ENCODE measurements at regions not wholly inside any gene's neighbourhood (a gene's known extent, or its start where the extent isn't known, plus 50 kb on each side); places are given as distances from the start of the nearest gene placed in this dataset.

DNA sequence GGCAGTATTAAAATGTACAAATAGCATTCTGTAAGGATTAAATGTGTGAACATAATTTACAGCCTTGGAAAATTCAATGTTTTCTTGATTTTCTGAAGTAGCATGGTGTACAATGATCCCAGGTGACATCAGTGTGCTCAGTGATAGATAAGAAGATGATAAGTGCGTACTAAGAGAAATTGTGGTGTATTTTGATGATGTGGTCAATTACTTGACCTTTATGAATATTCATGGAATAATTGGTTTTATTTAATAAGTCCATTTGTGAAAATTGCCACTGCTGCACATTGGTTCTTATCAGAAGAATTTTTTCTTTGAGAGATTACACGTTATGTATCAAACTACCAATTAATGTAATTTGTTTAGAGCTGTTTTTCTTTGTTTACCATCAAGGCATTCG, 128.8 kb downstream of the FOXG1 start:
- no peak for TF ChIP-seq CTCF (IDR thresholded peaks at IDR 0.05)
- TF ChIP-seq POLR2A (IDR thresholded peaks at IDR 0.05; ENCODE audit: low read depth), result no peak
- TF ChIP-seq POLR2AphosphoS5 (IDR thresholded peaks at IDR 0.05), result no peak
